Ovary (tissue), 3 donors: ENCODE measurements at regions not wholly inside any gene's neighbourhood (a gene's known extent, or its start where the extent isn't known, plus 50 kb on each side); places are given as distances from the start of the nearest gene placed in this dataset.

Experiments used
- EP300 ChIP-seq: sonication (generic); formaldehyde crosslinking; IDR thresholded peaks from one replicate; pipeline ENCODE4 v1.6.1; 2017; ENCODE audit warnings: antibody characterized with exemption
- POLR2A ChIP-seq: fragments of 450-650 bp; IDR thresholded peaks from one replicate; pipeline ENCODE4 v1.6.1; 2017; ENCODE audit warnings: antibody characterized with exemption, mild to moderate bottlenecking, moderate library complexity
- TF ChIP-seq, protein P1 (sequence below), 3 donors: fragments of 450-650 bp in 2 of 3; fragments of 200-600 bp in 1 of 3; IDR thresholded peaks; one replicate each; pipeline versions ENCODE4 v1.5.1 to v1.8.0; 2016 to 2022; ENCODE audit warnings: antibody characterized with exemption in 3 of 3, mild to moderate bottlenecking in 1 of 3
- donor health status: DM: no; HTN: no; CAD: no.

DNA sequence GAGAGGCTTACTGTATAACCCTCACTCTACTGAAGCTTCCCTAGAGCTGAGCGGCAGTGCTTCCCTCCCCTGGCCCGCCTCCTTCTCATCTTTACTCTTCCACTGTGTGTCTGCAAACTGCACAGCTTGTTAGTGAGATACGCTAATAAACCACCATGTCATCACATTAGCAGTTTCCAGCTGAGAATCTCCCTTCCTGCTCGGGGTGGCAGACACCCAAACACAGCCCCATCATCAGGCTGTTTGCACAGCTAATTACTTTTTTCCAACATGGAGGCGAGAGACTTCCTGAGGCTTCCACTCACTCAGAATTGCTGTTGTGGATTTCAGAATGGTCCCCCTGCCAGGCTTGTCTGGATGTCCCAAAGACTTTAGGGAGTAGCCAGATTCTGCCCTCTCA is 444.9 kb upstream of the SULF2 start:
- TF ChIP-seq, protein P1, sequence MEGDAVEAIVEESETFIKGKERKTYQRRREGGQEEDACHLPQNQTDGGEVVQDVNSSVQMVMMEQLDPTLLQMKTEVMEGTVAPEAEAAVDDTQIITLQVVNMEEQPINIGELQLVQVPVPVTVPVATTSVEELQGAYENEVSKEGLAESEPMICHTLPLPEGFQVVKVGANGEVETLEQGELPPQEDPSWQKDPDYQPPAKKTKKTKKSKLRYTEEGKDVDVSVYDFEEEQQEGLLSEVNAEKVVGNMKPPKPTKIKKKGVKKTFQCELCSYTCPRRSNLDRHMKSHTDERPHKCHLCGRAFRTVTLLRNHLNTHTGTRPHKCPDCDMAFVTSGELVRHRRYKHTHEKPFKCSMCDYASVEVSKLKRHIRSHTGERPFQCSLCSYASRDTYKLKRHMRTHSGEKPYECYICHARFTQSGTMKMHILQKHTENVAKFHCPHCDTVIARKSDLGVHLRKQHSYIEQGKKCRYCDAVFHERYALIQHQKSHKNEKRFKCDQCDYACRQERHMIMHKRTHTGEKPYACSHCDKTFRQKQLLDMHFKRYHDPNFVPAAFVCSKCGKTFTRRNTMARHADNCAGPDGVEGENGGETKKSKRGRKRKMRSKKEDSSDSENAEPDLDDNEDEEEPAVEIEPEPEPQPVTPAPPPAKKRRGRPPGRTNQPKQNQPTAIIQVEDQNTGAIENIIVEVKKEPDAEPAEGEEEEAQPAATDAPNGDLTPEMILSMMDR (IDR thresholded peaks at IDR 0.05) = no peak
- TF ChIP-seq POLR2A = no peak
- no peak for TF ChIP-seq EP300
